ENCODE measurements at regions not wholly inside any gene's neighbourhood (a gene's known extent, or its start where the extent isn't known, plus 50 kb on each side); places are given as distances from the start of the nearest gene placed in this dataset.

- no peak overlapping the region for H3K27ac Mint-ChIP-seq (ENCODE audit: unreplicated experiment)
- peaks cover 10% of the 10 kb centered on the region for H3K4me1 Mint-ChIP-seq (ENCODE audit: low read depth)
- no peak for DNase-seq (ENCODE audit: low spot score)
- peaks cover 3% of the 10 kb centered on the region for H3K27me3 Mint-ChIP-seq (ENCODE audit: low read depth)
- H3K4me3 Mint-ChIP-seq (ENCODE audit: unreplicated experiment): no peak overlapping the region
- TF ChIP-seq, protein P1, sequence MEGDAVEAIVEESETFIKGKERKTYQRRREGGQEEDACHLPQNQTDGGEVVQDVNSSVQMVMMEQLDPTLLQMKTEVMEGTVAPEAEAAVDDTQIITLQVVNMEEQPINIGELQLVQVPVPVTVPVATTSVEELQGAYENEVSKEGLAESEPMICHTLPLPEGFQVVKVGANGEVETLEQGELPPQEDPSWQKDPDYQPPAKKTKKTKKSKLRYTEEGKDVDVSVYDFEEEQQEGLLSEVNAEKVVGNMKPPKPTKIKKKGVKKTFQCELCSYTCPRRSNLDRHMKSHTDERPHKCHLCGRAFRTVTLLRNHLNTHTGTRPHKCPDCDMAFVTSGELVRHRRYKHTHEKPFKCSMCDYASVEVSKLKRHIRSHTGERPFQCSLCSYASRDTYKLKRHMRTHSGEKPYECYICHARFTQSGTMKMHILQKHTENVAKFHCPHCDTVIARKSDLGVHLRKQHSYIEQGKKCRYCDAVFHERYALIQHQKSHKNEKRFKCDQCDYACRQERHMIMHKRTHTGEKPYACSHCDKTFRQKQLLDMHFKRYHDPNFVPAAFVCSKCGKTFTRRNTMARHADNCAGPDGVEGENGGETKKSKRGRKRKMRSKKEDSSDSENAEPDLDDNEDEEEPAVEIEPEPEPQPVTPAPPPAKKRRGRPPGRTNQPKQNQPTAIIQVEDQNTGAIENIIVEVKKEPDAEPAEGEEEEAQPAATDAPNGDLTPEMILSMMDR (IDR thresholded peaks at IDR 0.05): no peak
- H3K9me3 Mint-ChIP-seq (ENCODE audit: low read depth): no peaks in the 10 kb centered on the region
- H3K36me3 Mint-ChIP-seq (ENCODE audit: low read depth): no peaks in the 10 kb centered on the region
These were observed 78.4 kb upstream of the MED9 start for GRCh38 chr17:17398188-17398942.

GRCh38 chr17:17398943-17399926, 77.6 kb upstream of the MED9 start:
- Mint-ChIP-seq H3K36me3 (ENCODE audit: low read depth) (no peaks in the 10 kb centered on the region), H3K27me3 (ENCODE audit: low read depth) (peaks cover 3% of the 10 kb centered on the region), H3K9me3 (ENCODE audit: low read depth) (no peaks in the 10 kb centered on the region), H3K4me1 (ENCODE audit: low read depth) (peaks cover 10% of the 10 kb centered on the region), H3K27ac (ENCODE audit: unreplicated experiment) (peak overlapping the region; percentile 41), H3K4me3 (ENCODE audit: unreplicated experiment) (no peak overlapping the region)
- TF ChIP-seq, protein P1 (IDR thresholded peaks at IDR 0.05): no peak
- no peak for DNase-seq (ENCODE audit: low spot score)

DNA sequence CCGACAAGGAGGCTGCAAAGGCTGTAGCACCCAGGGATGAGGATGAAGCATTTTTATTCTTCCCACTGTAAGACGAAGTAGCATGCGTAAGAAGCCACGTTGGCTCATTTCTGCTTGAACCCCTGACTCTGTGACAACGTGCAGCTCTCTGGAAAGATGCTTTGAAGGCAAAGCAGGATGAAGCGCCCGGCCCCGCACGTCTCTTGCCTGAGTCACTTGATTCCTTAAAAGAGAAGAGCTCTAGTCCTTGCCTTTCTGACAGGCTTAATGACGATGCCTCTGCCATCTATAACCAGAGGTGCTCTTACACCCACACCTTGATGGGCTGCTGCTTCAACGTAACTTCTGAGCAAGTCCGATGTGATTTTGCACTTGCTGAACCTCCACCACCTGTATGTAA, 76.7 kb upstream of the MED9 start:
- no peaks in the 10 kb centered on the region for H3K36me3 Mint-ChIP-seq (ENCODE audit: low read depth)
- peaks cover 10% of the 10 kb centered on the region for H3K4me1 Mint-ChIP-seq (ENCODE audit: low read depth)
- no peaks in the 10 kb centered on the region for H3K9me3 Mint-ChIP-seq (ENCODE audit: low read depth)
- H3K27ac Mint-ChIP-seq (ENCODE audit: unreplicated experiment): no peak overlapping the region
- TF ChIP-seq, protein P1 (IDR thresholded peaks at IDR 0.05): no peak
- DNase-seq (ENCODE audit: low spot score): no peak
- H3K4me3 Mint-ChIP-seq (ENCODE audit: unreplicated experiment): no peak overlapping the region
- H3K27me3 Mint-ChIP-seq (ENCODE audit: low read depth): peaks cover 3% of the 10 kb centered on the region

GRCh38 chr17:17400566-17401184, 76.1 kb upstream of the MED9 start:
- peaks cover 3% of the 10 kb centered on the region for H3K27me3 Mint-ChIP-seq (ENCODE audit: low read depth)
- no peaks in the 10 kb centered on the region for H3K9me3 Mint-ChIP-seq (ENCODE audit: low read depth)
- TF ChIP-seq, protein P1 (IDR thresholded peaks at IDR 0.05): no peak
- H3K4me3 Mint-ChIP-seq (ENCODE audit: unreplicated experiment): no peak overlapping the region
- no peaks in the 10 kb centered on the region for H3K36me3 Mint-ChIP-seq (ENCODE audit: low read depth)
- peaks cover 10% of the 10 kb centered on the region for H3K4me1 Mint-ChIP-seq (ENCODE audit: low read depth)
- no peak overlapping the region for H3K27ac Mint-ChIP-seq (ENCODE audit: unreplicated experiment)
- DNase-seq (ENCODE audit: low spot score): no peak

DNA sequence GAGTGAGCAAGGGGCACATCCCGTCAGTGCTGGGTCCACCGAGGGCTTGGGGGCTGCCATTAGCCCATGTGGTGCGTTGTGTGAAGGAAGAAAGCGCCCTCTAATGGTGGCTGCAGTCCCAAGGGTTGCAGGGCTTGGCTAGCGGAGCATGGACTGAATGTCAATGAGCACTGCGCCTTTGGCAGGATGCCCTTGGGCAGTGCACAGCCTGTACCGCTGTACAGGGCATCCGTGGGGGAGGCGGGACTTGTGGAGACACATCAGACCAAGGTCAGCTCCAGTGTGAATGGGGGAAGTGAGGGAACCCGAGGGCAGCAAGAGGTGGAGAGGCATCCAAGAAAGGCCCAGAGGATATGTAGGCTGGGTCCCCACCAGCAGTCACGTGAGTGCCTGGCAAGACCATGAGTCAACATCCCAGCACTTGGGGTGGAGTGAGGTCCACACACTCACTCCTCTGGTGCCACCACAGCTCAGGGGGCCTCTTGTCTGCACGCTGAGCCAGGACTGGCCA, 75.5 kb upstream of the MED9 start:
- TF ChIP-seq, protein P1 (IDR thresholded peaks at IDR 0.05): peak; percentile 28
- DNase-seq (ENCODE audit: low spot score): no peak
- Mint-ChIP-seq H3K4me3 (ENCODE audit: unreplicated experiment) (no peak overlapping the region), H3K36me3 (ENCODE audit: low read depth) (no peaks in the 10 kb centered on the region), H3K27me3 (ENCODE audit: low read depth) (peaks cover 7% of the 10 kb centered on the region), H3K4me1 (ENCODE audit: low read depth) (peaks cover 10% of the 10 kb centered on the region), H3K27ac (ENCODE audit: unreplicated experiment) (no peak overlapping the region), H3K9me3 (ENCODE audit: low read depth) (no peaks in the 10 kb centered on the region)
